Caco-2 (cell line): ENCODE measurements at regions not wholly inside any gene's neighbourhood (a gene's known extent, or its start where the extent isn't known, plus 50 kb on each side); places are given as distances from the start of the nearest gene placed in this dataset.

Source experiments
- BruUV-seq: library from RNA; stranded (reverse); fragments of 400-500 nt; replicated peaks from 2 replicates; lab custom pipeline; 2021; lab: Mats Ljungman, UMichigan
- CTCF ChIA-PET: fragments of 300-600 bp; sonication (Branson Sonifier 250); formaldehyde crosslinking; loops from one replicate; lab custom pipeline; 2022; ENCODE audit warnings: antibody characterized with exemption; lab: Charles Lee
- POLR2A ChIA-PET: fragments of 300-600 bp; sonication (Branson Sonifier 250); formaldehyde crosslinking; loops from one replicate; lab custom pipeline; 2022; ENCODE audit warnings: antibody characterized with exemption; lab: Charles Lee
- DNase-seq, 2 experiments: peaks; one replicate each; pipeline versions ENCODE4 v3.0.0 to v3.0.0-alpha.2; 2020 to 2022
- H3K27me3 ChIP-seq: replicated peaks from 2 replicates; pipeline ENCODE4 v1.6.0; 2011; ENCODE audit warnings: low read length; ENCODE audit not compliant: control insufficient read depth, insufficient read depth
- H3K36me3 ChIP-seq: 2 replicates; pipeline ENCODE4 v1.5.1; 2011; ENCODE audit warnings: low read length; ENCODE audit not compliant: control insufficient read depth, insufficient read depth
- H3K4me1 ChIP-seq: fragments of 250-450 bp; sonication (Bioruptor Pico); 2 replicates; pipeline ENCODE4 v1.5.1; 2020; ENCODE audit warnings: mild to moderate bottlenecking
- H3K4me3 ChIP-seq: 2 replicates; pipeline ENCODE4 v1.5.1; 2011; ENCODE audit warnings: low read depth, mild to moderate bottlenecking, control low read depth, low read length
- H3K9me3 ChIP-seq: fragments of 250-450 bp; sonication (Bioruptor Pico); 2 replicates; pipeline ENCODE4 v1.5.1; 2020; ENCODE audit warnings: mild to moderate bottlenecking, moderate library complexity
- H3K27ac Mint-ChIP-seq: one replicate; pipeline ENCODE4 v1.8.0; 2022; ENCODE audit warnings: mixed read lengths; ENCODE audit not compliant: unreplicated experiment
- H3K27me3 Mint-ChIP-seq: one replicate; pipeline ENCODE4 v1.8.0; 2022; ENCODE audit warnings: mixed read lengths; ENCODE audit not compliant: insufficient read depth, unreplicated experiment
- H3K36me3 Mint-ChIP-seq: one replicate; pipeline ENCODE4 v1.8.0; 2022; ENCODE audit warnings: mild to moderate bottlenecking, mixed read lengths; ENCODE audit not compliant: insufficient read depth, unreplicated experiment
- H3K4me1 Mint-ChIP-seq: one replicate; pipeline ENCODE4 v1.8.0; 2022; ENCODE audit warnings: low read depth, mixed read lengths; ENCODE audit not compliant: unreplicated experiment
- H3K4me3 Mint-ChIP-seq: one replicate; pipeline ENCODE4 v1.8.0; 2022; ENCODE audit warnings: mild to moderate bottlenecking, moderate library complexity, mixed read lengths; ENCODE audit not compliant: unreplicated experiment
- H3K9me3 Mint-ChIP-seq: one replicate; pipeline ENCODE4 v1.8.0; 2022; ENCODE audit warnings: mixed read lengths; ENCODE audit not compliant: unreplicated experiment
- intact Hi-C: fragments of 100-400 bp; cut with micrococcal nuclease; formaldehyde crosslinking; loops from one replicate; pipeline ENCODE4 v1.10.0; 2022; ENCODE audit not compliant: unreplicated experiment
- TF ChIP-seq, protein P1 (sequence below), 2 experiments: fragments of 200-600 bp in 1 of 2; IDR thresholded peaks; 1 replicate in 1 of 2; 2 replicates in 1 of 2; pipeline versions ENCODE4 v1.5.1 to v1.8.0; 2011 to 2022; ENCODE audit warnings: antibody characterized with exemption in 1 of 2, control low read depth in 1 of 2, inconsistent platforms in 1 of 2, low read depth in 1 of 2, low read length in 1 of 2, mild to moderate bottlenecking in 1 of 2, moderate library complexity in 1 of 2; ENCODE audit not compliant: insufficient read depth in 1 of 2, severe bottlenecking in 1 of 2, unreplicated experiment in 1 of 2

DNA sequence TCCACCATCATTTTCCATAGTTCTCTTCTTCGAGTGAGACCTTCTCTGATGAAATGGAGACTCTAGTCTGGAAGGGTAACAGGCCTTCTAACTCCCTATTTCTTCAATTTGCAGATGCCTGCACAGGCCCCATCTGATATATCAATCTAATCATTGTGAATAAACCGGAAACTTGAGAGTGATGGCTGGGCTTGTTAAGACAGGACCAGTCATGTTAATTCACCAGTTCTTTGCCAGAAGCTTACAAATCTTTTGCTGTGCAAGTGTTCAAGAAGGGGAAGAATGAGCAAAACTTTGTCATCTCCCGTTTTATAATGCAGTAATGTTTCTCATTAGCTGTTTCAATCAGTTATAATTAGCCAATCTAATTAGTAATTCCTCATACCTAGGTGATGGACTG lies 1561.3 kb upstream of the GOT2 start:
- H3K27me3 Mint-ChIP-seq, result peaks cover 2% of the 10 kb centered on the region
- TF ChIP-seq, protein P1, sequence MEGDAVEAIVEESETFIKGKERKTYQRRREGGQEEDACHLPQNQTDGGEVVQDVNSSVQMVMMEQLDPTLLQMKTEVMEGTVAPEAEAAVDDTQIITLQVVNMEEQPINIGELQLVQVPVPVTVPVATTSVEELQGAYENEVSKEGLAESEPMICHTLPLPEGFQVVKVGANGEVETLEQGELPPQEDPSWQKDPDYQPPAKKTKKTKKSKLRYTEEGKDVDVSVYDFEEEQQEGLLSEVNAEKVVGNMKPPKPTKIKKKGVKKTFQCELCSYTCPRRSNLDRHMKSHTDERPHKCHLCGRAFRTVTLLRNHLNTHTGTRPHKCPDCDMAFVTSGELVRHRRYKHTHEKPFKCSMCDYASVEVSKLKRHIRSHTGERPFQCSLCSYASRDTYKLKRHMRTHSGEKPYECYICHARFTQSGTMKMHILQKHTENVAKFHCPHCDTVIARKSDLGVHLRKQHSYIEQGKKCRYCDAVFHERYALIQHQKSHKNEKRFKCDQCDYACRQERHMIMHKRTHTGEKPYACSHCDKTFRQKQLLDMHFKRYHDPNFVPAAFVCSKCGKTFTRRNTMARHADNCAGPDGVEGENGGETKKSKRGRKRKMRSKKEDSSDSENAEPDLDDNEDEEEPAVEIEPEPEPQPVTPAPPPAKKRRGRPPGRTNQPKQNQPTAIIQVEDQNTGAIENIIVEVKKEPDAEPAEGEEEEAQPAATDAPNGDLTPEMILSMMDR (IDR thresholded peaks at IDR 0.05; ENCODE audit: insufficient read depth in 1 of 2, low read depth in 1 of 2, low read length in 1 of 2, severe bottlenecking in 1 of 2, unreplicated experiment in 1 of 2), result no peak
- intact Hi-C loops, result no loop called here
- H3K27ac Mint-ChIP-seq, result no peak overlapping the region
- DNase-seq, result no peak
- Histone ChIP-seq H3K27me3 (no peaks in the 10 kb centered on the region), H3K4me1 (no peaks in the 10 kb centered on the region), H3K36me3 (no peaks in the 10 kb centered on the region), H3K4me3 (no peak overlapping the region), H3K9me3 (0 out of 2 replicates have a peak, but pooled peaks cover 3% of the 10 kb centered on the region)
- H3K36me3 Mint-ChIP-seq, result no peaks in the 10 kb centered on the region
- H3K4me1 Mint-ChIP-seq, result no peaks in the 10 kb centered on the region
- POLR2A ChIA-PET, result no interaction called here
- H3K9me3 Mint-ChIP-seq, result no peaks in the 10 kb centered on the region
- no TSS peak for BruUV-seq
- CTCF ChIA-PET, result no interaction called here
- H3K4me3 Mint-ChIP-seq, result no peak overlapping the region

DNA sequence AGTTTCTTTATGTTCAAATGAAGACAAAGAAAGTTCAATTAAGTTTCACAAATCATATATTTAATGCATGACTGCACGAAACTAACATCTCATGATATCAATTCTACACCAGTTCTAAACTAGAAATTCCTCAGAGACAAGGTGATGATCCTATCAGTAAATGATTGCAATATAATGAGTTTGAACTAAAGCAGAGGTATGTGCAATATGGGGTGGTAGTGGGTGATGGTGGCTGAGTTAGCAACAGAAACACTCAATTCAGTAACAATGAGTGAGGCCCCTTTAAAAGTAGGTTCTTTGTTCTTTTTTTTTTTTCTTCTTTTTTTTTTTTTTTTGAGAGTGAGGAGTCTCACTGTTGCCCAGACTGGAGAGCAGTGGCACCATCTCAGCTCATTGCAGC lies 1551.7 kb upstream of the GOT2 start:
- H3K4me3 Mint-ChIP-seq, result no peak overlapping the region
- H3K4me1 Mint-ChIP-seq, result no peaks in the 10 kb centered on the region
- ChIA-PET CTCF (no interaction called here), POLR2A (no interaction called here)
- Histone ChIP-seq H3K27me3 (no peaks in the 10 kb centered on the region), H3K4me3 (no peak overlapping the region), H3K4me1 (no peaks in the 10 kb centered on the region), H3K36me3 (no peaks in the 10 kb centered on the region), H3K9me3 (no peaks in the 10 kb centered on the region)
- H3K27ac Mint-ChIP-seq, result no peak overlapping the region
- TF ChIP-seq, protein P1 (IDR thresholded peaks at IDR 0.05; ENCODE audit: insufficient read depth in 1 of 2, low read depth in 1 of 2, low read length in 1 of 2, severe bottlenecking in 1 of 2, unreplicated experiment in 1 of 2), result no peak
- intact Hi-C loops, result no loop called here
- no peaks in the 10 kb centered on the region for H3K36me3 Mint-ChIP-seq
- no TSS peak for BruUV-seq
- H3K9me3 Mint-ChIP-seq, result no peaks in the 10 kb centered on the region
- no peaks in the 10 kb centered on the region for H3K27me3 Mint-ChIP-seq
- DNase-seq, result no peak

DNA sequence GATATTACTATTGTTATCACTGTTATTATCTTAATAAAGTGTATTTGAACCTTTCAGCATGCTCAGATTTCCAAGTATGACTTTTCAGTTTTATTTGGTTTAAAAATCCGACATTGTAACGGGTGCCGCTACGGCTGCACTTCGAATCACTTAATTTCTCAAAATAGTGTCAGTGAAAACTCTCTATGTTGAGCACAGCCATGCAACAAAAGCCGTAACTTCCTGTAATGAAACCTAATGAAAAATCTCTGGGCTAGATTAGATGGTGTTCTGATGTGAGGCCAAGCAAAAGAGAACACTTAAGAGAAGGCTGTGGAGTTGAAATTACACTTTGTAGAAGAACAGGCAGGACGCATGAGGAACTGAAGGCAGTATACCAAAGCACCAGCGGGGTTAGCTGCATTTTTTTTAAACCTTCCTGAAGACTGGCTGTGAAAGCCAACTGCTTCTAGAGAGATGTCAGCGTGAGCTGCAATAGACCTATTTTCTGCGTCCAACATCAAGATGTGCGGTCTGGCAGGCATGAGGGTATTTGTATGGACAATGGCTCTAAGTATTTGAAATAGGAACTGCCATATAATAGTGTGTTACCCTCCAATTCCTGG lies 1545.0 kb upstream of the GOT2 start:
- Mint-ChIP-seq H3K27ac (no peak overlapping the region), H3K4me1 (no peaks in the 10 kb centered on the region), H3K4me3 (no peak overlapping the region), H3K27me3 (peaks cover 3% of the 10 kb centered on the region), H3K36me3 (no peaks in the 10 kb centered on the region), H3K9me3 (no peaks in the 10 kb centered on the region)
- ChIA-PET POLR2A (no interaction called here), CTCF (no interaction called here)
- Histone ChIP-seq H3K27me3 (no peaks in the 10 kb centered on the region), H3K4me3 (no peak overlapping the region), H3K4me1 (no peaks in the 10 kb centered on the region), H3K36me3 (no peaks in the 10 kb centered on the region), H3K9me3 (no peaks in the 10 kb centered on the region)
- intact Hi-C loops, result no loop called here
- no peak for DNase-seq
- BruUV-seq, result no TSS peak
- TF ChIP-seq, protein P1 (IDR thresholded peaks at IDR 0.05; ENCODE audit: insufficient read depth in 1 of 2, low read depth in 1 of 2, low read length in 1 of 2, severe bottlenecking in 1 of 2, unreplicated experiment in 1 of 2), result no peak
